ENCODE measurements at regions not wholly inside any gene's neighbourhood (a gene's known extent, or its start where the extent isn't known, plus 50 kb on each side); places are given as distances from the start of the nearest gene placed in this dataset.

- no peak for DNase-seq (ENCODE audit: low read depth in 1 of 2, low spot score in 1 of 2)
Measured at GRCh38 chr6:155709262-155709661, 253.6 kb upstream of the NOX3 start.

- no peak for DNase-seq (ENCODE audit: low read depth in 1 of 2, low spot score in 1 of 2)
Measured at GRCh38 chr6:155708100-155708499, 252.5 kb upstream of the NOX3 start.

- no peak for DNase-seq (ENCODE audit: low read depth in 1 of 2, low spot score in 1 of 2)
Measured at GRCh38 chr6:155706806-155707205, 251.2 kb upstream of the NOX3 start.

- no peak for DNase-seq (ENCODE audit: low read depth in 1 of 2, low spot score in 1 of 2)
Measured at GRCh38 chr6:155706341-155706740, 250.7 kb upstream of the NOX3 start.

GRCh38 chr6:155701342-155701741 lies 245.7 kb upstream of the NOX3 start:
- DNase-seq (ENCODE audit: low read depth in 1 of 2, low spot score in 1 of 2): no peak

- no peak for DNase-seq (ENCODE audit: low read depth in 1 of 2, low spot score in 1 of 2)
Measured at GRCh38 chr6:155695495-155695894, 239.9 kb upstream of the NOX3 start.

GRCh38 chr6:155694419-155694790 lies 238.8 kb upstream of the NOX3 start:
- no peak for DNase-seq (ENCODE audit: low read depth in 1 of 2, low spot score in 1 of 2)

- DNase-seq (ENCODE audit: low read depth in 1 of 2, low spot score in 1 of 2): no peak
Measured at GRCh38 chr6:155693573-155694418, 238.2 kb upstream of the NOX3 start.

GRCh38 chr6:155690820-155691219 lies 235.2 kb upstream of the NOX3 start:
- DNase-seq (ENCODE audit: low read depth in 1 of 2, low spot score in 1 of 2): no peak

- DNase-seq (ENCODE audit: low read depth in 1 of 2, low spot score in 1 of 2): no peak
Measured at GRCh38 chr6:155687645-155688044, 232.0 kb upstream of the NOX3 start.

- DNase-seq (ENCODE audit: low read depth in 1 of 2, low spot score in 1 of 2): no peak
Measured at GRCh38 chr6:155684416-155685196, 229.0 kb upstream of the NOX3 start.

GRCh38 chr6:155678361-155678760 lies 222.7 kb upstream of the NOX3 start:
- DNase-seq (ENCODE audit: low read depth in 1 of 2, low spot score in 1 of 2): no peak

- DNase-seq (ENCODE audit: low read depth in 1 of 2, low spot score in 1 of 2): no peak
Measured at GRCh38 chr6:155676346-155676745, 220.7 kb upstream of the NOX3 start.

- DNase-seq (ENCODE audit: low read depth in 1 of 2, low spot score in 1 of 2): no peak
Measured at GRCh38 chr6:155670655-155671054, 215.0 kb upstream of the NOX3 start.

- no peak for DNase-seq (ENCODE audit: low read depth in 1 of 2, low spot score in 1 of 2)
Measured at GRCh38 chr6:155660251-155660977, 204.8 kb upstream of the NOX3 start.

GRCh38 chr6:155656024-155656423 lies 200.4 kb upstream of the NOX3 start:
- DNase-seq (ENCODE audit: low read depth in 1 of 2, low spot score in 1 of 2): no peak

- DNase-seq (ENCODE audit: low read depth in 1 of 2, low spot score in 1 of 2): no peak
Measured at GRCh38 chr6:155654474-155654873, 198.8 kb upstream of the NOX3 start.

GRCh38 chr6:155648301-155648700 lies 192.7 kb upstream of the NOX3 start:
- DNase-seq (ENCODE audit: low read depth in 1 of 2, low spot score in 1 of 2): no peak

- DNase-seq (ENCODE audit: low read depth in 1 of 2, low spot score in 1 of 2): no peak
Measured at GRCh38 chr6:155647354-155647753, 191.7 kb upstream of the NOX3 start.

- no peak for DNase-seq (ENCODE audit: low read depth in 1 of 2, low spot score in 1 of 2)
Measured at GRCh38 chr6:155646443-155646842, 190.8 kb upstream of the NOX3 start.

- DNase-seq (ENCODE audit: low read depth in 1 of 2, low spot score in 1 of 2): no peak
Measured at GRCh38 chr6:155645325-155645724, 189.7 kb upstream of the NOX3 start.

GRCh38 chr6:155641603-155642002 lies 186.0 kb upstream of the NOX3 start:
- no peak for DNase-seq (ENCODE audit: low read depth in 1 of 2, low spot score in 1 of 2)
